ENCODE measurements at regions not wholly inside any gene's neighbourhood (a gene's known extent, or its start where the extent isn't known, plus 50 kb on each side); places are given as distances from the start of the nearest gene placed in this dataset.
"Not testable (repeated sequence)": the region's sequence is repeated elsewhere in the genome, so short reads cannot be mapped to it uniquely, and the experiment has no call there.

DNA sequence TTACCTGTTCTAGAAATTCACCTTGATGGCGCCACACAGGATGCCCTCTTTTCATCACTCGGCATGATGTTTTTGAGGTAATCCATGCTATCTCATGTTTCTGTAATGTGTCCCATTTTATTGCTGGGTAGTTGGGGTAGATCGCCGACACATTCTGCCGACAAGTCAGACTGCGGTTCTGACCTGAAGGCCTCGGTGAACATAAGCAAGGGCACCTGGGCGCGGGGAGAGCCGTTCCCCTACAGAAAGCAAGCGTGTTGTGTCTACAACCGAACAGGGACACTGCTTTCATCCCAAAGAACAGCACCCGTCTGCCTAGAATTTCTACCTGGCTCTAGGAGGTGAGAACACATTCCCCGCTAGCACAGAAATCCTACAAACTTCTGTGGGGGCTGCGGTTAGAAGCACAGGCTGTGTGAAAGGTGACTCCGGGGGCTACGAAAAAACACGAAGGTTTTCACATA, 149.2 kb downstream of the PPIAL4G start:
- Histone ChIP-seq H3K27me3 (peaks cover 0 to 77% (median 53%) of the 10 kb centered on the region in 3 donors), H3K36me3 (no peaks in the 10 kb centered on the region), H3K4me3 (peak overlapping the region; percentile 36 to 55 (median 43)), H3K9me3 (no peaks in the 10 kb centered on the region), H3K4me1 (peaks cover 0 to 18% (median 16%) of the 10 kb centered on the region in 4 donors), H3K27ac (peak overlapping the region in 3 of 4 donors; percentile 45 to 80 (median 78))
- 3 to 10% methylated on average over 18 of the region's 18 CpGs for WGBS, 2 donors
- DNase-seq, result no peak
- intact Hi-C loops (cut with DNase I), result no loop called here
- no peak for TF ChIP-seq POLR2AphosphoS5 (IDR thresholded peaks at IDR 0.05)
- TF ChIP-seq, protein P1, sequence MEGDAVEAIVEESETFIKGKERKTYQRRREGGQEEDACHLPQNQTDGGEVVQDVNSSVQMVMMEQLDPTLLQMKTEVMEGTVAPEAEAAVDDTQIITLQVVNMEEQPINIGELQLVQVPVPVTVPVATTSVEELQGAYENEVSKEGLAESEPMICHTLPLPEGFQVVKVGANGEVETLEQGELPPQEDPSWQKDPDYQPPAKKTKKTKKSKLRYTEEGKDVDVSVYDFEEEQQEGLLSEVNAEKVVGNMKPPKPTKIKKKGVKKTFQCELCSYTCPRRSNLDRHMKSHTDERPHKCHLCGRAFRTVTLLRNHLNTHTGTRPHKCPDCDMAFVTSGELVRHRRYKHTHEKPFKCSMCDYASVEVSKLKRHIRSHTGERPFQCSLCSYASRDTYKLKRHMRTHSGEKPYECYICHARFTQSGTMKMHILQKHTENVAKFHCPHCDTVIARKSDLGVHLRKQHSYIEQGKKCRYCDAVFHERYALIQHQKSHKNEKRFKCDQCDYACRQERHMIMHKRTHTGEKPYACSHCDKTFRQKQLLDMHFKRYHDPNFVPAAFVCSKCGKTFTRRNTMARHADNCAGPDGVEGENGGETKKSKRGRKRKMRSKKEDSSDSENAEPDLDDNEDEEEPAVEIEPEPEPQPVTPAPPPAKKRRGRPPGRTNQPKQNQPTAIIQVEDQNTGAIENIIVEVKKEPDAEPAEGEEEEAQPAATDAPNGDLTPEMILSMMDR (IDR thresholded peaks at IDR 0.05), result no peak
- no peak for TF ChIP-seq POLR2A (IDR thresholded peaks at IDR 0.05)
- TF ChIP-seq EP300 (IDR thresholded peaks at IDR 0.05), result no peak

- Histone ChIP-seq H3K36me3 (no peaks in the 10 kb centered on the region), H3K27ac (no peak overlapping the region), H3K27me3 (peaks cover 0 to 55% (median 51%) of the 10 kb centered on the region in 3 donors), H3K4me1 (peaks cover 0 to 5% (median 4%) of the 10 kb centered on the region in 4 donors), H3K9me3 (no peaks in the 10 kb centered on the region), H3K4me3 (no peak overlapping the region)
- no peak for DNase-seq
- WGBS, 2 donors, result 50 to 76% methylated on average over 26 of the region's 26 CpGs
- TF ChIP-seq, protein P1 (IDR thresholded peaks at IDR 0.05), result no peak
- TF ChIP-seq POLR2AphosphoS5 (IDR thresholded peaks at IDR 0.05) (no peak), POLR2A (IDR thresholded peaks at IDR 0.05) (no peak), EP300 (IDR thresholded peaks at IDR 0.05) (no peak)
- intact Hi-C loops (cut with DNase I), result no loop called here
These were observed 154.2 kb downstream of the PPIAL4G start for GRCh38 chr1:148328884-148329283.

DNA sequence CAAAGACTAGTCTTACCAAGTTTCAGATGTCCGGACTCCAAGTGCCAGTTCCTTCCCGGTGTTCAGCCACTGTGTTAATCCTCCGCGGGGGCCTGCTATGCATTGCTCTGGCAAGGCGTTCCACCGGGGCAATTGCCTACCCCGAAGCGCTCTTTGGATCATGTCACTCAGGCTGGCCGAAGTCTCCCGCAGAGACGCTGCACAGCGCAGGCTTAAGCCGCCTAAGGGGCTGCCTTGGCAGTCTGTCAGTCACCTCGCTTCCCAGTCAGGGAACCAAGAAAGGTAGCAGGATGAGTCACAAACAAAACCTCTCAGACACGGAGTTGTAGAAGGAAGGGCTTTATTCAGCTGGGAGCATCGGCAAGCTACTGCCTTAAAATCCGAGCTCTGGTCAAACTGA, 158.1 kb downstream of the PPIAL4G start:
- H3K36me3 ChIP-seq; DNase-seq; H3K9me3 ChIP-seq; H3K27ac ChIP-seq; intact Hi-C loops (cut with DNase I); H3K4me1 ChIP-seq; H3K4me3 ChIP-seq: not testable (repeated sequence)
- 94 to 95% methylated on average over 17 of the region's 17 CpGs for whole genome bisulfite sequencing, 2 donors
- H3K27me3 ChIP-seq, result peaks cover 0 to 17% (median 16%) of the 10 kb centered on the region in 3 donors

GRCh38 chr1:148324465-148324864, 158.6 kb downstream of the PPIAL4G start:
- H3K36me3 ChIP-seq; DNase-seq; H3K4me3 ChIP-seq; intact Hi-C loops (cut with DNase I); H3K9me3 ChIP-seq; H3K27ac ChIP-seq; H3K4me1 ChIP-seq: not testable (repeated sequence)
- peaks cover 0 to 17% (median 11%) of the 10 kb centered on the region in 3 donors for H3K27me3 ChIP-seq
- 93 to 96% methylated on average over 5 of the region's 5 CpGs for WGBS, 2 donors

GRCh38 chr1:148320079-148320478, 163.0 kb downstream of the PPIAL4G start:
- H3K9me3 ChIP-seq; H3K4me1 ChIP-seq; H3K36me3 ChIP-seq; DNase-seq; H3K27ac ChIP-seq; H3K4me3 ChIP-seq; intact Hi-C loops (cut with DNase I): not testable (repeated sequence)
- peaks cover 0 to 43% (median 26%) of the 10 kb centered on the region in 3 donors for H3K27me3 ChIP-seq
- WGBS, 2 donors, result 96 to 97% methylated on average over 2 of the region's 2 CpGs

- WGBS, 2 donors, result 65 to 84% methylated on average over 6 of the region's 6 CpGs
- no peak for DNase-seq
- H3K4me3 ChIP-seq, result peak overlapping the region in 2 of 4 donors; percentile 17 to 30
- peaks cover 0 to 43% (median 26%) of the 10 kb centered on the region in 3 donors for H3K27me3 ChIP-seq
- peaks cover 0 to 7% (median 0%) of the 10 kb centered on the region in 4 donors for H3K4me1 ChIP-seq
- no peak overlapping the region for H3K27ac ChIP-seq
- intact Hi-C loops (cut with DNase I), result no loop called here
- TF ChIP-seq EP300 (IDR thresholded peaks at IDR 0.05), result no peak
- TF ChIP-seq, protein P1 (IDR thresholded peaks at IDR 0.05), result no peak
- TF ChIP-seq POLR2A (IDR thresholded peaks at IDR 0.05), result no peak
- TF ChIP-seq POLR2AphosphoS5 (IDR thresholded peaks at IDR 0.05), result no peak
- H3K9me3 ChIP-seq, result no peaks in the 10 kb centered on the region
- H3K36me3 ChIP-seq, result no peaks in the 10 kb centered on the region
These were observed 164.2 kb downstream of the PPIAL4G start for GRCh38 chr1:148318904-148319242.
